ENCODE measurements at regions not wholly inside any gene's neighbourhood (a gene's known extent, or its start where the extent isn't known, plus 50 kb on each side); places are given as distances from the start of the nearest gene placed in this dataset.

- H4K20me1 ChIP-seq (ENCODE audit: control insufficient read depth, insufficient read depth, low read depth, low read length) = no peaks in the 10 kb centered on the region
- no peaks in the 10 kb centered on the region for H3K9me3 ChIP-seq (ENCODE audit: control insufficient read depth, insufficient read depth, low read length)
- H3K79me2 ChIP-seq (ENCODE audit: control insufficient read depth, low read length) = no peaks in the 10 kb centered on the region
- H3K27me3 ChIP-seq (ENCODE audit: control insufficient read depth, low read length) = no peaks in the 10 kb centered on the region
- H3K27ac ChIP-seq (ENCODE audit: low read depth, low read length) = no peak overlapping the region
- no peaks in the 10 kb centered on the region for H3K4me1 ChIP-seq (ENCODE audit: control insufficient read depth, low read length)
- TF ChIP-seq CTCF (IDR thresholded peaks at IDR 0.05; ENCODE audit: low read depth, low read length, poor library complexity, severe bottlenecking) (no peak), EZH2phosphoT487 (IDR thresholded peaks at IDR 0.05; ENCODE audit: borderline replicate concordance, low read length) (no peak)
- H3K36me3 ChIP-seq (ENCODE audit: control insufficient read depth, low read length) = no peaks in the 10 kb centered on the region
- no peak overlapping the region for H3K4me3 ChIP-seq (ENCODE audit: low read length)
- H3F3A ChIP-seq (ENCODE audit: control insufficient read depth, insufficient read depth) = no peaks in the 10 kb centered on the region
- H3K9me2 ChIP-seq (replicated peaks; ENCODE audit: control insufficient read depth, low read length) = no peaks in the 10 kb centered on the region
- H3K4me2 ChIP-seq (ENCODE audit: low read length) = no peak overlapping the region
These were observed 558.1 kb downstream of the NR2F1-AS1 start for GRCh38 chr5:93022796-93023447.

DNA sequence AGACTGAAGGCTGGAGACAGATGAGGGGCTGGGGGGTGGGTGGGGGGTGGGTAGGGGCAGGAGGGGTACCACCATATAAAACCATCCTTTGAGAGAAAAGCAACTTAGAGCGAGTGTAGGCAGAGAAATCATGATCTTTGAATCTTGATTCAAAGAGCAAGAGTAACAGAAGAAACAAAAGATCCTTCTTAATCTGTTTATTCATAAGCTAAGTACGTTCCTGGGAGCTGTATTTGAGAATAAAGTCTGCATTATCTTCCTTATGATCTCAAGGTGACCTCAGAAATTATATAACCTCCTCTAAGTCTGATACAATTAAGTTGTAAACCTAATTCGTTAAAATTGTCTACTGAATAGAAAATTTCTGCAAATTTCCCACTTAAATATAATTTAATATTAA, 558.8 kb downstream of the NR2F1-AS1 start:
- no peaks in the 10 kb centered on the region for H4K20me1 ChIP-seq (ENCODE audit: control insufficient read depth, insufficient read depth, low read depth, low read length)
- TF ChIP-seq CTCF (IDR thresholded peaks at IDR 0.05; ENCODE audit: low read depth, low read length, poor library complexity, severe bottlenecking) (no peak), EZH2phosphoT487 (IDR thresholded peaks at IDR 0.05; ENCODE audit: borderline replicate concordance, low read length) (no peak)
- H3K4me1 ChIP-seq (ENCODE audit: control insufficient read depth, low read length) = no peaks in the 10 kb centered on the region
- H3K4me3 ChIP-seq (ENCODE audit: low read length) = no peak overlapping the region
- no peaks in the 10 kb centered on the region for H3K27me3 ChIP-seq (ENCODE audit: control insufficient read depth, low read length)
- no peaks in the 10 kb centered on the region for H3K9me3 ChIP-seq (ENCODE audit: control insufficient read depth, insufficient read depth, low read length)
- H3K27ac ChIP-seq (ENCODE audit: low read depth, low read length) = no peak overlapping the region
- H3K9me2 ChIP-seq (replicated peaks; ENCODE audit: control insufficient read depth, low read length) = no peaks in the 10 kb centered on the region
- no peaks in the 10 kb centered on the region for H3K79me2 ChIP-seq (ENCODE audit: control insufficient read depth, low read length)
- H3K4me2 ChIP-seq (ENCODE audit: low read length) = no peak overlapping the region
- H3F3A ChIP-seq (ENCODE audit: control insufficient read depth, insufficient read depth) = no peaks in the 10 kb centered on the region
- no peaks in the 10 kb centered on the region for H3K36me3 ChIP-seq (ENCODE audit: control insufficient read depth, low read length)

DNA sequence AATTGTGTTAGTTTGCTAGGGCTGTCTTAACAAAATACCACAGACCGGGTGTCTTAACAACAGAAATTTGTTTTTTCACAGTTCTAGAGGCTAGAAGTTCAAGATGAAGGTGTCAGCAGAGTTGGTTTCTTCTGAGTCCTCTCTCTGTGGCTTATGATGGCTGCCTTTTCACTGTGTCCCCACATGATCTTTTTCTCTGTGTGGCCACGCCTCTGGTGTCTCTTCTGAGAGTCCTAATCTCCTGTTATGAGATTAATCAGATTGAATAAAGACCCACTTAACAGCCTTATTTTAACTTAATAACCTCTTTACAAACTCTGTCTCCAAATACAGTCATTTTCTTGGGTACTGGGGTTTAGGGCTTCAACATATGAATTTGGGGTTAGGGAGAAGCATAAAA, 561.1 kb downstream of the NR2F1-AS1 start:
- Histone ChIP-seq H3K9me3 (ENCODE audit: control insufficient read depth, insufficient read depth, low read length) (no peaks in the 10 kb centered on the region), H3K27ac (ENCODE audit: low read depth, low read length) (no peak overlapping the region), H3K79me2 (ENCODE audit: control insufficient read depth, low read length) (no peaks in the 10 kb centered on the region), H3K9me2 (replicated peaks; ENCODE audit: control insufficient read depth, low read length) (no peaks in the 10 kb centered on the region), H3K4me2 (ENCODE audit: low read length) (no peak overlapping the region), H3K27me3 (ENCODE audit: control insufficient read depth, low read length) (no peaks in the 10 kb centered on the region), H3K36me3 (ENCODE audit: control insufficient read depth, low read length) (no peaks in the 10 kb centered on the region), H3F3A (ENCODE audit: control insufficient read depth, insufficient read depth) (no peaks in the 10 kb centered on the region), H3K4me3 (ENCODE audit: low read length) (no peak overlapping the region), H4K20me1 (ENCODE audit: control insufficient read depth, insufficient read depth, low read depth, low read length) (no peaks in the 10 kb centered on the region), H3K4me1 (ENCODE audit: control insufficient read depth, low read length) (no peaks in the 10 kb centered on the region)
- TF ChIP-seq CTCF (IDR thresholded peaks at IDR 0.05; ENCODE audit: low read depth, low read length, poor library complexity, severe bottlenecking) (no peak), EZH2phosphoT487 (IDR thresholded peaks at IDR 0.05; ENCODE audit: borderline replicate concordance, low read length) (no peak)

Data from DOHH2 (cell line).